KMS-11 (cell line): ENCODE measurements at regions not wholly inside any gene's neighbourhood (a gene's known extent, or its start where the extent isn't known, plus 50 kb on each side); places are given as distances from the start of the nearest gene placed in this dataset.

Experiments
- H2AFZ ChIP-seq: fragments of 200-600 bp; sonication (generic); 2 replicates; pipeline ENCODE4 v1.6.1; 2016; ENCODE audit warnings: antibody characterized with exemption, mixed run types, low read depth
- H3K27ac ChIP-seq: fragments of 200-600 bp; sonication (generic); 2 replicates; pipeline ENCODE4 v1.6.1; 2016; ENCODE audit warnings: mild to moderate bottlenecking, mixed run types
- H3K27me3 ChIP-seq: fragments of 200-600 bp; sonication (generic); 2 replicates; pipeline ENCODE4 v1.6.1; 2017; ENCODE audit warnings: mild to moderate bottlenecking, low read depth, mixed run types, moderate library complexity; ENCODE audit not compliant: insufficient read depth
- H3K36me3 ChIP-seq: fragments of 200-600 bp; sonication (generic); 2 replicates; pipeline ENCODE4 v1.6.1; 2017; ENCODE audit warnings: mild to moderate bottlenecking, mixed run types; ENCODE audit not compliant: insufficient read depth
- H3K4me1 ChIP-seq: fragments of 200-600 bp; sonication (generic); 2 replicates; pipeline ENCODE4 v1.6.1; 2016; ENCODE audit warnings: mild to moderate bottlenecking, low read depth, mixed run types; ENCODE audit not compliant: poor library complexity, severe bottlenecking
- H3K4me2 ChIP-seq: fragments of 200-600 bp; sonication (generic); 2 replicates; pipeline ENCODE4 v1.7.0; 2016; ENCODE audit warnings: mild to moderate bottlenecking, mixed run types
- H3K4me3 ChIP-seq: fragments of 200-600 bp; sonication (generic); IDR thresholded peaks from 2 replicates; pipeline ENCODE4 v1.6.1; 2017; ENCODE audit warnings: low read depth, low read length, mixed read lengths; ENCODE audit not compliant: insufficient read depth
- H3K79me2 ChIP-seq: fragments of 200-600 bp; sonication (generic); 2 replicates; pipeline ENCODE4 v1.6.1; 2016; ENCODE audit warnings: low read depth, mixed run types; ENCODE audit not compliant: insufficient read depth
- H3K9ac ChIP-seq: fragments of 200-600 bp; sonication (generic); 2 replicates; pipeline ENCODE4 v1.6.1; 2016; ENCODE audit warnings: mild to moderate bottlenecking, mixed run types
- H4K20me1 ChIP-seq: fragments of 200-600 bp; sonication (generic); 2 replicates; pipeline ENCODE4 v1.6.1; 2016; ENCODE audit warnings: mild to moderate bottlenecking, mixed run types; ENCODE audit not compliant: insufficient read depth
- TF ChIP-seq, protein P1 (sequence below): fragments of 200-600 bp; sonication (generic); conservative IDR thresholded peaks from 2 replicates; pipeline ENCODE4 v1.6.1; 2017; ENCODE audit warnings: low read depth, mild to moderate bottlenecking, antibody characterized with exemption, low read length, moderate library complexity, mixed read lengths

DNA sequence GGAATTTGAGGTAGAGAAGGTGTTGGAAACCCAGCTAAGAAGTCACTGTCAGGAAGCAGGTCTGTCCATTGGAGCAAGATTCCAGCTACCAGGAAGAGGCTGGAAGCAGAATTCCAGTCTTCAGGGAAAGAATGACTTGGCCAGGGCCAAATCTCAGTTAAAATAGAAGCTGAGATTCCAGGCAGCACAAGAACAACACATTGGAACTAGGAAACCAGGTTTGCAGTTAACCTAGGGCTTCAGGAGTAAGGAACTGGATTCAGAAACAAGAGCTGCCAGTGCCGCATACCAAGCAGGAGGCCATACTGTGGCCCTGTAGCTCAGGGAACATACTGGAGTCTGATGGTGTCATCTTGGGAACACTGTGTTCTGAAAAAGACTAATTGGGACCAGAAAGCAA is 73.7 kb upstream of the FUCA2 start:
- TF ChIP-seq, protein P1, sequence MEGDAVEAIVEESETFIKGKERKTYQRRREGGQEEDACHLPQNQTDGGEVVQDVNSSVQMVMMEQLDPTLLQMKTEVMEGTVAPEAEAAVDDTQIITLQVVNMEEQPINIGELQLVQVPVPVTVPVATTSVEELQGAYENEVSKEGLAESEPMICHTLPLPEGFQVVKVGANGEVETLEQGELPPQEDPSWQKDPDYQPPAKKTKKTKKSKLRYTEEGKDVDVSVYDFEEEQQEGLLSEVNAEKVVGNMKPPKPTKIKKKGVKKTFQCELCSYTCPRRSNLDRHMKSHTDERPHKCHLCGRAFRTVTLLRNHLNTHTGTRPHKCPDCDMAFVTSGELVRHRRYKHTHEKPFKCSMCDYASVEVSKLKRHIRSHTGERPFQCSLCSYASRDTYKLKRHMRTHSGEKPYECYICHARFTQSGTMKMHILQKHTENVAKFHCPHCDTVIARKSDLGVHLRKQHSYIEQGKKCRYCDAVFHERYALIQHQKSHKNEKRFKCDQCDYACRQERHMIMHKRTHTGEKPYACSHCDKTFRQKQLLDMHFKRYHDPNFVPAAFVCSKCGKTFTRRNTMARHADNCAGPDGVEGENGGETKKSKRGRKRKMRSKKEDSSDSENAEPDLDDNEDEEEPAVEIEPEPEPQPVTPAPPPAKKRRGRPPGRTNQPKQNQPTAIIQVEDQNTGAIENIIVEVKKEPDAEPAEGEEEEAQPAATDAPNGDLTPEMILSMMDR = no peak

DNA sequence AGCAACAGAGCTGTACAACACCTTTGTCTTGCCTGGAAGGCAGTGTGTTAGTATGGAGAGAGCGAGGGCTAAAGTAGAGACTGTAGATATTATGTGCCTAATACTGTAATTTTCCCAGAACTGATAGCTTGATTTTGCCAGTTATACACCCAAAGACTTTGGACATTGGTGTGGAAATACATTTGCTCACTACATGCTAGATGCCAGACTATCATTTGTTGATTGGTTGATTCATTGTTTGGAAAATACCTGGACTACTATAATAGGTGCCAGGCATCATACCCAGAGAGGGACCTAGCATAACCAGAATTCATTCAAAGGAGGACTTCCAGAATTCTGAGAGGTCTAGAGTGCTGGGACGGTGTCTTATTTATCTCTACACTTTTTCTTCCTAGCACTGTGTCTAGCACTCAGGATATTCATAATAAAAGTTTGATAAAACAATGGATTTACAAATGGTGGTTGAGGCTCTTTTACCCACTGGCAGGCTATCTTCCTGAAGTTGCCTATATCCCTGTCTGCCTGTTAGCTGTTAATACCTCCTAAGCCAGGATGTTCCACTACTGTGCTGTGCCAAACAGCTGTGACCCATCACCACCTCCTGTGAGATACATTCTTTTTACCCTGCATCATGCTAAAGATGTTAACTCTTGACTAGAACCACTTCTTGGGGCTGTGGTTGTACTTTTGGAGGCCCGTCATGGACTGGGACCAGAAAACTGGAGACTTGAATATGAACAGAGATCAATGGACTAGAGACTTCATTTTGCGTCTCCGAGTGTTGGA is 72.2 kb upstream of the FUCA2 start:
- Histone ChIP-seq H3K4me2 (no peak overlapping the region), H3K27ac (no peak overlapping the region), H3K79me2 (no peaks in the 10 kb centered on the region), H3K27me3 (no peaks in the 10 kb centered on the region), H4K20me1 (no peaks in the 10 kb centered on the region), H3K9ac (no peak overlapping the region), H2AFZ (no peak overlapping the region), H3K4me1 (no peaks in the 10 kb centered on the region), H3K4me3 (no peak overlapping the region), H3K36me3 (no peaks in the 10 kb centered on the region)
- TF ChIP-seq, protein P1 = no peak

More for the DNA sequence above, 73.7 kb upstream of the FUCA2 start:
- H4K20me1 ChIP-seq = no peaks in the 10 kb centered on the region
- no peaks in the 10 kb centered on the region for H3K36me3 ChIP-seq
- no peak overlapping the region for H3K9ac ChIP-seq
- H2AFZ ChIP-seq = no peak overlapping the region
- no peaks in the 10 kb centered on the region for H3K4me1 ChIP-seq
- no peak overlapping the region for H3K4me2 ChIP-seq
- no peaks in the 10 kb centered on the region for H3K27me3 ChIP-seq
- H3K79me2 ChIP-seq = no peaks in the 10 kb centered on the region
- H3K4me3 ChIP-seq = no peak overlapping the region
- no peak overlapping the region for H3K27ac ChIP-seq

DNA sequence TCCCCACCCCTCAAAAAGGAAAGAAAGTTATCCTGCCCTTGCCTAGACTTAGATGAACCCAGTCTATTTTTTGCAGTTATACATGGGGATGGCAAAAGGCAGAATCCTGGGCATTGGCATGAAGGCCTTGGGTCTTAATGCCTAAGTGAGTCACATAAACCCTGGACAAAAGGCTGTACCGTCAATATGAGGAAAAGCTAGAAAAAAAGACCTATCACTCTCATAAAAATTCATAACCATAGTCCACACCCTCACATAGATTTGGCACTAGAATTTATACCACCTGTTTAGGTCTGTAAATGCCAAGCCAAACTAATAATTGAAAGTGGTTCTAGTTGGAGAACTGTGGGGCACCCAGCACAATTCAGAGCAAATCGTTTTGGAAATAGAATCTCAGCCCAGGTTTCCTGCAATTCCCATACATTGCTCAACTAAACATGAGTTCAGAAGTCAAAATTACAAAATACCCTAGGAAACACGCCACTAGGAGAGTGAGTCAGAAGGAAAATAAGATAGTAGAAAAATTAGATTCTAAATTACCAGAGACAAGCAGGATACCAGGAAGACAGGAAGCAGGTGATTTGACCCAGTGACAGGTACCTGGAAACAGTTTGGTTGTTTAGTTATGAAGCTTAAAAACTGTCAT is 70.4 kb upstream of the FUCA2 start:
- Histone ChIP-seq H3K4me1 (no peaks in the 10 kb centered on the region), H3K4me3 (no peak overlapping the region), H3K79me2 (no peaks in the 10 kb centered on the region), H2AFZ (no peak overlapping the region), H3K4me2 (no peak overlapping the region), H3K36me3 (no peaks in the 10 kb centered on the region), H4K20me1 (no peaks in the 10 kb centered on the region), H3K27me3 (no peaks in the 10 kb centered on the region), H3K9ac (no peak overlapping the region), H3K27ac (no peak overlapping the region)
- TF ChIP-seq, protein P1 = no peak

DNA sequence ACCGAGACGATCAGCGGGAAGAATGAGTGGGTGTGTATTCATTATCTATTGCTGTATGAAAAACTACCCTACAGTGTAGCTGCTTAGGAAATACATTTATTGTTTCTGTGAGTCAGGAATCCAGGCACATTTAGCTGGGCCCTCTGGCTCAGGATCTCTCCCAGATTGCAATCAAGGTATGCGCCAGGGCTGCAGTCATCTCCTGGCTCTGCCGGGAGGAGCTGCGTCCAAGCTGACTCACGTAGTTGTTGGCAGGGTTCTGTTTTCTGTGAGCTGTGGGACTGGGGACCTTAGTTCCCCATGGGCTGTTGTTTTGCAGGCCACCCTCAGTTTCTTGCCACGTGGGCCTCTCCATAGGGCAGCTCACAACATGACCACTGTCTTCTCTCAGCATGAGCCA is 68.2 kb upstream of the FUCA2 start:
- H3K4me2 ChIP-seq = no peak overlapping the region
- no peaks in the 10 kb centered on the region for H3K79me2 ChIP-seq
- no peak overlapping the region for H3K4me3 ChIP-seq
- H2AFZ ChIP-seq = no peak overlapping the region
- H3K36me3 ChIP-seq = no peaks in the 10 kb centered on the region
- H3K9ac ChIP-seq = no peak overlapping the region
- no peaks in the 10 kb centered on the region for H3K27me3 ChIP-seq
- no peaks in the 10 kb centered on the region for H4K20me1 ChIP-seq
- H3K4me1 ChIP-seq = peaks cover 3% of the 10 kb centered on the region
- H3K27ac ChIP-seq = no peak overlapping the region
- TF ChIP-seq, protein P1 = no peak
